ENCODE measurements at regions not wholly inside any gene's neighbourhood (a gene's known extent, or its start where the extent isn't known, plus 50 kb on each side); places are given as distances from the start of the nearest gene placed in this dataset.

DNA sequence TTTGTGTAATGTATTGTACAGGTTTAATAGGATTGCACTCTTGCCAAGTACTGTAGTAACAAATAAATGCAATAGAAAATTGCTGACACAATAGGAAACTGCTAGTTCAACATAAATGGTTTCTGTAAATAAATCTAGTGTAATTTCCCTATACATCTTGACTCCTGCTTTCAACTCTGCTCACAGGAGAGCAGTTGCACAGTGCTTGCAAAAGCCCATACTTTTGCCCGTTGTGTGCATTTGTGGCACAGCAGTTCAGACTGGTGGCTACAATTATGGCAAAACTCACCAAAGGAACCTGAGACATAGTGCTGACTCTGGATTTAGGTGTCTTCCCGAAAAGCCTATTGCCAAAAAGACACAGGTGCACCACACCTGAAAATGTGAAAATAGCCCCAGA, 953.3 kb upstream of the SLC35B3 start:
- no peaks in the 10 kb centered on the region for H3K4me1 ChIP-seq
- no peak overlapping the region for H3K4me3 ChIP-seq
- no peaks in the 10 kb centered on the region for H3K9me3 ChIP-seq
- H3K27ac ChIP-seq: no peak overlapping the region
- no peak for DNase-seq
- no peak for ATAC-seq
- H3K36me3 ChIP-seq: no peaks in the 10 kb centered on the region
- 76 to 83% methylated on average over 2 of the region's 2 CpGs for WGBS, 2 donors
- intact Hi-C loops (cut with DNase I): no loop called here
- no peaks in the 10 kb centered on the region for H3K27me3 ChIP-seq
- TF ChIP-seq, protein P1, sequence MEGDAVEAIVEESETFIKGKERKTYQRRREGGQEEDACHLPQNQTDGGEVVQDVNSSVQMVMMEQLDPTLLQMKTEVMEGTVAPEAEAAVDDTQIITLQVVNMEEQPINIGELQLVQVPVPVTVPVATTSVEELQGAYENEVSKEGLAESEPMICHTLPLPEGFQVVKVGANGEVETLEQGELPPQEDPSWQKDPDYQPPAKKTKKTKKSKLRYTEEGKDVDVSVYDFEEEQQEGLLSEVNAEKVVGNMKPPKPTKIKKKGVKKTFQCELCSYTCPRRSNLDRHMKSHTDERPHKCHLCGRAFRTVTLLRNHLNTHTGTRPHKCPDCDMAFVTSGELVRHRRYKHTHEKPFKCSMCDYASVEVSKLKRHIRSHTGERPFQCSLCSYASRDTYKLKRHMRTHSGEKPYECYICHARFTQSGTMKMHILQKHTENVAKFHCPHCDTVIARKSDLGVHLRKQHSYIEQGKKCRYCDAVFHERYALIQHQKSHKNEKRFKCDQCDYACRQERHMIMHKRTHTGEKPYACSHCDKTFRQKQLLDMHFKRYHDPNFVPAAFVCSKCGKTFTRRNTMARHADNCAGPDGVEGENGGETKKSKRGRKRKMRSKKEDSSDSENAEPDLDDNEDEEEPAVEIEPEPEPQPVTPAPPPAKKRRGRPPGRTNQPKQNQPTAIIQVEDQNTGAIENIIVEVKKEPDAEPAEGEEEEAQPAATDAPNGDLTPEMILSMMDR (IDR thresholded peaks at IDR 0.05): no peak

DNA sequence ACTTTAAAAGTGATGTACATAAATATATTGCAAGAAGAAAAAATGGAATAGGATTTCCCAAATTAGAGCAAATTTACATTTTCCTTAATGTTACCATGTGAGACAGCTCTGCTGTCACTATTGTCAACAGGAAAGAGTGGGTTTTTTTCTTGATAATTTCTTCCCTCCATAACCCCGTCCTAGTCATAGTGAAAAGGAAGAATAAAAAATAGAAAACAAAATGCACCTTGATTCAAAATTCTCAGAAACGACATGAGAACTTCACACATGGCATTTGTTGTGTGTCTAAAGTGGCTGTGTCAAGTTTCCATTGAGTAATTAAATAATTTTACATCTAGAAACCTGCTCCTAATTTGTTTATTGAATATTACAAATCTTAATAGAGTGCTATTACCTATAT, 945.2 kb upstream of the SLC35B3 start:
- H3K9me3 ChIP-seq: no peaks in the 10 kb centered on the region
- TF ChIP-seq, protein P1 (IDR thresholded peaks at IDR 0.05): no peak
- ATAC-seq: no peak
- intact Hi-C loops (cut with DNase I): no loop called here
- 49 to 58% methylated on average over 2 of the region's 2 CpGs for WGBS, 2 donors
- no peak overlapping the region for H3K4me3 ChIP-seq
- no peaks in the 10 kb centered on the region for H3K4me1 ChIP-seq
- H3K27me3 ChIP-seq: no peaks in the 10 kb centered on the region
- no peak overlapping the region for H3K27ac ChIP-seq
- DNase-seq: no peak
- H3K36me3 ChIP-seq: no peaks in the 10 kb centered on the region

DNA sequence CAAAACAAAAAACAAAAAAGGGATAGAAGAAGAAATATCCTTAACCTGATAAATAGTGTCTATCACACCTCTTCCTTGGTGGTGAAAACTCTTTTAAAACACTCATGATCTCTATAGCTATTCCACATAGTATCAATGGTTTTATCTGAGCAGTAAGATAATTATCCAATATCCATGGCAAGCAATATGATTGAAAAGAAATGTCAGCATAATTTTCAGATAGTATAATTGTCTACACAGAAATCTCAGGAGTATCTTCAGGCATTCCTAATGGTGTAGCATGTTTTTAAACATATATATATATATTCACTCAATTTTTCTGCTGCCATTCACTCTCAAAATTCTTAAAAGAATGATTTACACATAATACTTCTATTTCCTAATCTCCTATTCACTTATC, 938.0 kb upstream of the SLC35B3 start:
- DNase-seq (no peak), ATAC-seq (no peak)
- Histone ChIP-seq H3K4me3 (no peak overlapping the region), H3K27ac (no peak overlapping the region), H3K36me3 (no peaks in the 10 kb centered on the region), H3K27me3 (no peaks in the 10 kb centered on the region), H3K9me3 (no peaks in the 10 kb centered on the region), H3K4me1 (no peaks in the 10 kb centered on the region)
- TF ChIP-seq, protein P1 (IDR thresholded peaks at IDR 0.05): no peak
- intact Hi-C loops (cut with DNase I): no loop called here

DNA sequence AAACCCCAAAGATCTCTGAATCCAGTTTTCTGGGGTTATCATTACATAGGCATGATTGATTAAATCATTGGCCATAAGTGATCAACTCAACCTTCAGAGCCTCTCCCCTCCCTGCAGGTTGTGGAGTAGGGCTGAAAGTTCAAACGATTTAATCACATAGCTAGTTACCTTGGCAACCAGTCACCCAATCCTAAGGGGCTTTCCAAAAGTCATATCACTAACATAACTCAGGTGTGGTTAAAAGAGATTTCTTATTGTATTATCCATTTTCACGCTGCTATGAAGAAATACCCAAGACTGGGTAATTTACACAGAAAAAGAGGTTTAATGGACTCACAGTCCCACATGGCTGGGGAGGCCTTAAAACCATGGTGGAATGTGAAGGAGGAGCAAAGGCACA, 935.1 kb upstream of the SLC35B3 start:
- Histone ChIP-seq H3K4me3 (no peak overlapping the region), H3K9me3 (peaks cover 0 to 4% (median 0%) of the 10 kb centered on the region in 11 donors), H3K4me1 (no peaks in the 10 kb centered on the region), H3K36me3 (no peaks in the 10 kb centered on the region), H3K27ac (no peak overlapping the region), H3K27me3 (no peaks in the 10 kb centered on the region)
- ATAC-seq (no peak), DNase-seq (no peak)
- TF ChIP-seq, protein P1 (IDR thresholded peaks at IDR 0.05): no peak
- intact Hi-C loops (cut with DNase I): no loop called here
- 61 to 67% methylated on average over 2 of the region's 2 CpGs for WGBS, 2 donors

DNA sequence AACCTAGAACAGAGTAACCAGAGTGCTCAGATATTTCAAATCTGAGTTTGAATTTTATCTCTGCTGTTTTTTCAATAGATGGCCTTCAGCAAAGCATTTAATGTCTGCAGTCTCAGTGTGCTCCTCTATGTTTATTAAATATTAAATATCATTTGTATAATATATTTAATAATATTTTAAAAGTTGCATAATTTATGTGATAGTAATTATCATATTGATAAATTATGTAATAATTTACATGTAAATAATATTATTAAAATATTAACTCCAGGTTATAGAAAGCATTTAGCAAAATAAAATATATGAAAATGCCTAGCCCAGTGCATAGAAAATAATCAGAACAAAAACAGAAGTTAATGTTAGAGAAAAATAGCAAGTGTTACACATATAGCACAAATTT, 930.0 kb upstream of the SLC35B3 start:
- DNase-seq (no peak), ATAC-seq (no peak)
- Histone ChIP-seq H3K36me3 (no peaks in the 10 kb centered on the region), H3K9me3 (peaks cover 0 to 21% (median 2%) of the 10 kb centered on the region in 11 donors), H3K4me1 (peaks cover 0 to 8% (median 0%) of the 10 kb centered on the region in 9 donors), H3K4me3 (no peak overlapping the region), H3K27ac (no peak overlapping the region), H3K27me3 (no peaks in the 10 kb centered on the region)
- intact Hi-C loops (cut with DNase I): no loop called here
- TF ChIP-seq, protein P1 (IDR thresholded peaks at IDR 0.05): no peak
